Fibroblast of pulmonary artery (primary cell): ENCODE measurements at regions not wholly inside any gene's neighbourhood (a gene's known extent, or its start where the extent isn't known, plus 50 kb on each side); places are given as distances from the start of the nearest gene placed in this dataset.

ENCODE experiments used
- DNase-seq: peaks from one replicate; pipeline ENCODE4 v3.0.0-alpha.2; 2010; ENCODE audit warnings: low read depth
- H3K4me3 ChIP-seq: replicated peaks from 2 replicates; pipeline ENCODE4 v1.5.1; 2011; ENCODE audit warnings: low read depth, mild to moderate bottlenecking, control low read depth, low read length, moderate library complexity
- TF ChIP-seq, protein P1 (sequence below): IDR thresholded peaks from 2 replicates; pipeline ENCODE4 v1.5.1; 2011; ENCODE audit warnings: mild to moderate bottlenecking, control low read depth, low read length, inconsistent platforms; ENCODE audit errors: missing control alignments

DNA sequence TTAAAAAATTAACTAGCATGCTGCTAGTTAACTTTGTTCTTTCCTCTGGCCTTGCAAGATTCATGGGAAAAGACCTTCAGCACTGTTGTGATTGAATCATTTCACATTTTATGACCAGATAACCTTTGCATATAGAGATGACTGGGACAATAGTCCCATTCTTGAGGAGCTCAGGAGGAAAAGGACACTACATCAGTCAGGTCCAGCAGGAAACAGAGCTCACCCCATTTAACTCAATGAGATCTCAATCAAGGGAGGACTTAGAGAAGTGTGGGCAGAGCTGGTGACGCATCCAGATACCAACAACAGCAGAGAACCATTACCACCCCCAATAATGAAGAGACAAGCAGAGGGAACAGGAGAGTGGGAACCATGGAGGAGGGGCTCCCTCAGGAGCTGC, 109.4 kb upstream of the GUCA2B start:
- DNase-seq, result no peak
- TF ChIP-seq, protein P1, sequence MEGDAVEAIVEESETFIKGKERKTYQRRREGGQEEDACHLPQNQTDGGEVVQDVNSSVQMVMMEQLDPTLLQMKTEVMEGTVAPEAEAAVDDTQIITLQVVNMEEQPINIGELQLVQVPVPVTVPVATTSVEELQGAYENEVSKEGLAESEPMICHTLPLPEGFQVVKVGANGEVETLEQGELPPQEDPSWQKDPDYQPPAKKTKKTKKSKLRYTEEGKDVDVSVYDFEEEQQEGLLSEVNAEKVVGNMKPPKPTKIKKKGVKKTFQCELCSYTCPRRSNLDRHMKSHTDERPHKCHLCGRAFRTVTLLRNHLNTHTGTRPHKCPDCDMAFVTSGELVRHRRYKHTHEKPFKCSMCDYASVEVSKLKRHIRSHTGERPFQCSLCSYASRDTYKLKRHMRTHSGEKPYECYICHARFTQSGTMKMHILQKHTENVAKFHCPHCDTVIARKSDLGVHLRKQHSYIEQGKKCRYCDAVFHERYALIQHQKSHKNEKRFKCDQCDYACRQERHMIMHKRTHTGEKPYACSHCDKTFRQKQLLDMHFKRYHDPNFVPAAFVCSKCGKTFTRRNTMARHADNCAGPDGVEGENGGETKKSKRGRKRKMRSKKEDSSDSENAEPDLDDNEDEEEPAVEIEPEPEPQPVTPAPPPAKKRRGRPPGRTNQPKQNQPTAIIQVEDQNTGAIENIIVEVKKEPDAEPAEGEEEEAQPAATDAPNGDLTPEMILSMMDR, result no peak
- H3K4me3 ChIP-seq, result no peak overlapping the region

DNA sequence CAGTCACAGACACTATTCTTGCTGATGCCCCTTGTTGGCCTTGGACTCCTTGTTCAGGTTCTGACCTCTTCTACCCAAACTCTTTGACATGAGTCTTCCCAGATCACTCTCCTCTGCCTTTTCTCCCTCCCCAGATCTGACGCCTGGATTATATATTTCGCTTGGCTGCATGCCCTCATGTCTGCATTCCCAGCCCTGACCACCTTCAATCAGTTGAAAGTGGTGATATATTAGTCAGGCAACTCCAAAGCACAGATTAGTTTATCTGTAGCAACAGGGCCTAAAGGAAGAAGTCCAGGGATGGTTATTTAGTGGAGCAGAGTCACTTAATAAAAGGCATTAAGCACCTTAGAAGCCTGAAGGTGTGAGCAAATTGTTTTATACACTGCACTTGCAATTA, 110.0 kb upstream of the GUCA2B start:
- no peak overlapping the region for H3K4me3 ChIP-seq
- TF ChIP-seq, protein P1, result no peak
- peak; percentile 13 for DNase-seq

DNA sequence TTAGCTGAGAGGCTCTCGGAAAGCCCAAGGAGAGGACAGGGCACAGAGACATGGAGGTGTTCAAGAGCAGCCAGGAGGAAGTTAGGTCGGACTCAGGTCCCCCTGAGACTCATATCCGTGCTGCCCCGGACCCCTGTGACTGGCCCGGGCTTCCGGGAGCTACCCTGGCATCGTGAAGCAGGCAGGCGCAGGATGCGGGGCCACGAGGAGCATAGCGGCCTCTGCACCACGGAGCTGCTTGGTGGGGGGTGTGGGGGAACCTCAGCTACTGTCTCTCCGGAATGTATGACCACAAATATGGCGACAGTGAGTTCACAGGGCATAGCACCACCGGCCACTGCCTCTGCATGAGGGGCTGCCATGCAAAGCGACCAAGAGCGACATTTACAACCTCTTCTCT, 112.2 kb upstream of the GUCA2B start:
- no peak overlapping the region for H3K4me3 ChIP-seq
- TF ChIP-seq, protein P1, result no peak
- no peak for DNase-seq

DNA sequence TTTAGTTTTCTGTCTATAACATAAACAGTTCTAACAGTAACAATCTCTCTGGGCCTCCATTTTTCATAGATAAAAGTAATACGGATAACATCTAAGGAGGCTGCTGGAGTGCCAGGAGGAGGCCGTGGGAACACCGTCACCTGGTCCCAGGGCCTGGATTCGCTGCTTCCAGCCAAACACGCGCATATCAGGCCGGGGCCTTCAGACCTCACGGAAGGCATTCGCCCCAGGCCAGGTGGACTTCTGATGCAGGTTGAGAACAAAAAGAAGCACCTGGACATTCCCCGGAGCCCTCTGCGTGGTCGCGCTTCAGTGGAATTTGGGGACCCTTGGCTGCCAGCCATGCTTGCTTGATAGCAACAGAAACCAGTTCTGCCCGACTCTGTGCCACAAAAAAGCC, 113.1 kb upstream of the GUCA2B start:
- TF ChIP-seq, protein P1, result no peak
- H3K4me3 ChIP-seq, result no peak overlapping the region

DNA sequence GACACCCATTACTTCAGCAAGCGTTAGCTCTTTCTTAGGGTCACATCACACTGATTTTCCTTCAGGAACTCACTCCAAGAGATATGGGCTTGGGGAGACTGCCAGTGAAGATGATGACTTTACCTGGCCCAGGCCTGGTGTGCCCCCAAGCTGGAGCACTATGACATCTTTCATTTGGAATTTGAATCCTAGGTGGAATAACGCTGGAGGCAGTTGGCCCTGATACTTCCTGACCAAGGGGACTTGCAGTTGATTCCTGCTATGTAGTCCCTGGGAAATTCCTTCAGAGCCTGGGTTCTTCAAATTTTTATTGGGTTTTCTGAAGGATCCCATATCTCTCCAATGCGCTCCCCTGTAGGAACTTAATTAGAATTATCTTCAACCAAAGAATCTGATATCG, 114.9 kb upstream of the GUCA2B start:
- no peak for DNase-seq
- TF ChIP-seq, protein P1, result no peak
- no peak overlapping the region for H3K4me3 ChIP-seq

More for the DNA sequence above, 113.1 kb upstream of the GUCA2B start:
- DNase-seq, result no peak

DNA sequence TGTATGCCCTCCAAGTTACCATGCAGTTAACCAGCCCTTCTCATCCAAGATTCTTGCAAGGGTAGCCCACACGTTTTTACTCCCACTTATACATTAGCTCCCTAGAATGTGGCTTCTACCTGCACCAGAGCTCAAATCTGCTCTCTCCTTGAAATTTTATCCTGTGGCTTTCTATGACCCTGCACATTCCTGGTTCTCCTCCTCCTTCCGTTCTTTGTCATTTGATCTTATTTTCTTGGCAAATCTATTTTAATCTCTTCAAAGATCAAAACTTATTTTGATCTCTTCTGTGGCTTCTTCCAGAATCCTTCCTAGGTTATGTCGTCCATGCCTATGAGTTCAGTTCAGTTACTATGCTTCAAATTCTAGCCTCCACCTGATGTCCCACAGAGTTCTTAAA, 115.6 kb upstream of the GUCA2B start:
- TF ChIP-seq, protein P1, result no peak
- no peak for DNase-seq
- H3K4me3 ChIP-seq, result no peak overlapping the region

DNA sequence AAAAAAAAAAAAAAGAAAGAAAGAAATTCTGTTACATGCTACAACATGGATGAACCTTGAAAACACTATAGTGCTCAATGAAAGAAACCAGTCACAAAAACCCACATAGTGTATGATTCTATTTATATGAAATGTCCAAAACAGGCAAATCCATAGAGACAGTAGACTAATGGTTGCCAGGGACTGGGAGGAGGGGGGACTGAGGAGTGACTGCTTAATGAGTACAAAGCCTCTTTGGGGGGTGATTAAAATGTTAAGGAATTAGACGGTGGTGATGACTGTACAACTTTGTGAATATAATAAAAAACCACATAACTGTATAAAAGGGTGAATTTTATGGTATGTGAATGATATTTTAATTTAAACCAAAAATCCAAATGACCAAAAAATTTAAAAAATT, 116.0 kb upstream of the GUCA2B start:
- H3K4me3 ChIP-seq, result no peak overlapping the region
- TF ChIP-seq, protein P1, result no peak
- DNase-seq, result no peak
